ENCODE measurements at regions not wholly inside any gene's neighbourhood (a gene's known extent, or its start where the extent isn't known, plus 50 kb on each side); places are given as distances from the start of the nearest gene placed in this dataset.

DNA sequence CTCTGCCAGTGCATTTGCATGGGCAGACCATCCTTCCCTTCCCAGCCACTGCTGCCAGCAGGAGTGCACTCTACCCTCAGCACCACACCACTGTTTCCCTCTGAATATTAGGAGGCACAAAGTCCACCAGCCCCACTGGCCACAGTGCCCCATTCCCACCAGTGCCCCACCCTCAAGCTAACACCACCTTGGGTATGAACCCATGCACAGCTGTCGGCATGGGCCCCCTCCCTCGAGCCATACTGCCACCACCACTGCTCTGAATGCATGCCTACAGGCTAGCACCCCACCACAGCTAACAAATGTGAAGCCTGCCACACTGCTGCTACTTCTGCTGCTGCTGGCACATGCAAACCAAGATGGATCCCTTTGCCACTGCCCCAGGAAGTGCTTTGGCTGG, 810.4 kb downstream of the TRAM1L1 start:
- TF ChIP-seq, protein P1, sequence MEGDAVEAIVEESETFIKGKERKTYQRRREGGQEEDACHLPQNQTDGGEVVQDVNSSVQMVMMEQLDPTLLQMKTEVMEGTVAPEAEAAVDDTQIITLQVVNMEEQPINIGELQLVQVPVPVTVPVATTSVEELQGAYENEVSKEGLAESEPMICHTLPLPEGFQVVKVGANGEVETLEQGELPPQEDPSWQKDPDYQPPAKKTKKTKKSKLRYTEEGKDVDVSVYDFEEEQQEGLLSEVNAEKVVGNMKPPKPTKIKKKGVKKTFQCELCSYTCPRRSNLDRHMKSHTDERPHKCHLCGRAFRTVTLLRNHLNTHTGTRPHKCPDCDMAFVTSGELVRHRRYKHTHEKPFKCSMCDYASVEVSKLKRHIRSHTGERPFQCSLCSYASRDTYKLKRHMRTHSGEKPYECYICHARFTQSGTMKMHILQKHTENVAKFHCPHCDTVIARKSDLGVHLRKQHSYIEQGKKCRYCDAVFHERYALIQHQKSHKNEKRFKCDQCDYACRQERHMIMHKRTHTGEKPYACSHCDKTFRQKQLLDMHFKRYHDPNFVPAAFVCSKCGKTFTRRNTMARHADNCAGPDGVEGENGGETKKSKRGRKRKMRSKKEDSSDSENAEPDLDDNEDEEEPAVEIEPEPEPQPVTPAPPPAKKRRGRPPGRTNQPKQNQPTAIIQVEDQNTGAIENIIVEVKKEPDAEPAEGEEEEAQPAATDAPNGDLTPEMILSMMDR (IDR thresholded peaks at IDR 0.05): no peak
- TF ChIP-seq POLR2AphosphoS5 (IDR thresholded peaks at IDR 0.05): no peak

Data from esophagus muscularis mucosa (tissue), 3 donors.